Ureter (tissue), 1 donor: ENCODE measurements at regions not wholly inside any gene's neighbourhood (a gene's known extent, or its start where the extent isn't known, plus 50 kb on each side); places are given as distances from the start of the nearest gene placed in this dataset.

Source experiments
- DNase-seq: peaks from one replicate; pipeline ENCODE4 v3.0.0-alpha.2; 2020; ENCODE audit warnings: low spot score
- donor health status: DM: yes; HTN: yes; CAD: no.

- DNase-seq = no peak
Observed at GRCh38 chr2:55102056-55102812, 52.0 kb upstream of the RTN4 start.

- DNase-seq = no peak
Observed at GRCh38 chr2:55101466-55101865, 51.2 kb upstream of the RTN4 start.

GRCh38 chr2:55099878-55100820, 49.9 kb upstream of the RTN4 start:
- no peak for DNase-seq
